NCI-H1436 treated with DMSO at 0.1 percent for 48 hours (cell line): ENCODE measurements at regions not wholly inside any gene's neighbourhood (a gene's known extent, or its start where the extent isn't known, plus 50 kb on each side); places are given as distances from the start of the nearest gene placed in this dataset.

Source experiments
- DNase-seq: peaks from one replicate; lab custom pipeline; 2025; lab: John Stamatoyannopoulos, UW

GRCh38 chr7:33852838-33853237 lies 52.5 kb upstream of the BMPER start:
- no peak for DNase-seq

DNA sequence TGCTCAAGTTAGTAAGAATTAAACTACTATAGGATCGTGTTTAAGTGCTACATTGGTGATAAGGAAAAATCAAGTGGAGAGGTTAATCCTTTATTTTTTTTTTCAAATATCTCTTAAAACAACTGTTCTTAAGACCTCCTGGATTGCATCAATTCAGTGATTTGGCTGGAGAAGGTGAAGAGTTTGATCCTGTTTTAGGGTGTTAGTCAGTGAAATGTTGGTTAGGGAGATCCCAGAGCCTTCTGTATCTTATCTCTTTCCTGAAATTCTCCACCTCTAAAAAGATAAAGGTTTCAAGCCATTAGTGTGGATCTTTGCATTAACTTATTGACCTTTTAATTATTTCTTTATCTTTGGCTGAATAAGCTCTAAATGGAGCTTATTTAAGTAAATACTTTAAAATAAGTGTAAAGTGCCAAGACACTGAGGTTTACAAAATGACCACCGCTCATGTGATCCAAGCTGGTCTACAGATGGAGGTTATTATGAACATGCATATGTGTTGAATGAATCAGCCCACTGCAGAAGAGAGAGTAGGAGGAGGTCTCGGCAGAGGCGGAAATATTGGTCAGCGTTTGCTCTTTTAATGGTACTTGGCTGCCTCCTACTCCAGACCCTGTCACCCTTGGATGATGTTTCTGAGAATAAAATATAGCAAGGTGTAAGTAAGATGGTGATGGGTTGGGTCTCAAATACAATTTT lies 51.8 kb upstream of the BMPER start:
- DNase-seq, result no peak

DNA sequence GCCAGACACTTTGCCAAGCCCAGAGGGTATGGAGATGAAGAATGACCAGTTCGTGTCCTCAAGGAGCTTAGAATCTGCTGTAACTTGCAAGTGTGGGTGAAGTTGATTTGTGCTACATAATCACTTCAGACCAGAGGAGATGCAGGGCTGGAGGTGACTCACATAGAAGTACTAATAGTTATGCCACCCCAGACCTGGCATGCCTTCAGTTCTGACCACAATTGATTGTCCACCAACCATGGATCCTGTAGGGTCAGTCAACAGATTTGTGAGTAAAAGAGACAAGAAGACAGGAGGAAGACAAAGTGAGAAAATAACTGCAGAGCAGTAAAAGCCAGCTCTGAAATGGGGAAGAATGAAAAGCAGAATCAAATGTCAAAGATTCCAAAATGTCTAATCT lies 51.2 kb upstream of the BMPER start:
- no peak for DNase-seq

- DNase-seq, result no peak
These were observed 50.5 kb upstream of the BMPER start for GRCh38 chr7:33854801-33855350.
